ENCODE measurements at regions not wholly inside any gene's neighbourhood (a gene's known extent, or its start where the extent isn't known, plus 50 kb on each side); places are given as distances from the start of the nearest gene placed in this dataset.

- no peak for TF ChIP-seq POLR2A (IDR thresholded peaks at IDR 0.05; ENCODE audit: low read length)
- no peak for TF ChIP-seq GATA1 (IDR thresholded peaks at IDR 0.05; ENCODE audit: low read depth, low read length)
Measured at GRCh38 chr13:70448820-70449219, 340.6 kb upstream of the KLHL1 start.

Measured in erythroblast (primary cell).